ENCODE measurements at regions not wholly inside any gene's neighbourhood (a gene's known extent, or its start where the extent isn't known, plus 50 kb on each side); places are given as distances from the start of the nearest gene placed in this dataset.

- H3K79me2 ChIP-seq (ENCODE audit: low read depth): no peaks in the 10 kb centered on the region
- H3K36me3 ChIP-seq: no peaks in the 10 kb centered on the region
- H2AFZ ChIP-seq (replicated peaks): no peak overlapping the region
- peaks cover 5% of the 10 kb centered on the region for H3K36me3 Mint-ChIP-seq
- H3K4me1 Mint-ChIP-seq: no peaks in the 10 kb centered on the region
- peaks cover 4% of the 10 kb centered on the region for H3K9me3 Mint-ChIP-seq
- H3K27ac Mint-ChIP-seq: no peak overlapping the region
- H3K4me3 ChIP-seq: no peak overlapping the region
- H3K4me3 Mint-ChIP-seq: no peak overlapping the region
- no peaks in the 10 kb centered on the region for H3K27me3 Mint-ChIP-seq (ENCODE audit: insufficient read depth, low read depth)
- H3K4me2 ChIP-seq: no peak overlapping the region
- H3K9me3 ChIP-seq (ENCODE audit: low read depth): no peaks in the 10 kb centered on the region
- no peak for DNase-seq (ENCODE audit: low spot score)
- no peaks in the 10 kb centered on the region for H4K20me1 ChIP-seq (ENCODE audit: low read depth)
- TF ChIP-seq, protein P1, sequence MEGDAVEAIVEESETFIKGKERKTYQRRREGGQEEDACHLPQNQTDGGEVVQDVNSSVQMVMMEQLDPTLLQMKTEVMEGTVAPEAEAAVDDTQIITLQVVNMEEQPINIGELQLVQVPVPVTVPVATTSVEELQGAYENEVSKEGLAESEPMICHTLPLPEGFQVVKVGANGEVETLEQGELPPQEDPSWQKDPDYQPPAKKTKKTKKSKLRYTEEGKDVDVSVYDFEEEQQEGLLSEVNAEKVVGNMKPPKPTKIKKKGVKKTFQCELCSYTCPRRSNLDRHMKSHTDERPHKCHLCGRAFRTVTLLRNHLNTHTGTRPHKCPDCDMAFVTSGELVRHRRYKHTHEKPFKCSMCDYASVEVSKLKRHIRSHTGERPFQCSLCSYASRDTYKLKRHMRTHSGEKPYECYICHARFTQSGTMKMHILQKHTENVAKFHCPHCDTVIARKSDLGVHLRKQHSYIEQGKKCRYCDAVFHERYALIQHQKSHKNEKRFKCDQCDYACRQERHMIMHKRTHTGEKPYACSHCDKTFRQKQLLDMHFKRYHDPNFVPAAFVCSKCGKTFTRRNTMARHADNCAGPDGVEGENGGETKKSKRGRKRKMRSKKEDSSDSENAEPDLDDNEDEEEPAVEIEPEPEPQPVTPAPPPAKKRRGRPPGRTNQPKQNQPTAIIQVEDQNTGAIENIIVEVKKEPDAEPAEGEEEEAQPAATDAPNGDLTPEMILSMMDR (IDR thresholded peaks at IDR 0.05): no peak
- TF ChIP-seq EZH2phosphoT487 (IDR thresholded peaks at IDR 0.05) (no peak), EZH2 (IDR thresholded peaks at IDR 0.05) (no peak)
- H3K27ac ChIP-seq: no peak overlapping the region
- no peak overlapping the region for H3K9ac ChIP-seq
- no peaks in the 10 kb centered on the region for H3F3A ChIP-seq (ENCODE audit: low read depth)
- no peaks in the 10 kb centered on the region for H3K27me3 ChIP-seq
- no peaks in the 10 kb centered on the region for H3K4me1 ChIP-seq
Measured at GRCh38 chr18:39667905-39668304, 2102.3 kb upstream of the CELF4 start.

GRCh38 chr18:39666541-39666940 is 2100.9 kb upstream of the CELF4 start:
- no peaks in the 10 kb centered on the region for H3K36me3 ChIP-seq
- H3K27me3 ChIP-seq: no peaks in the 10 kb centered on the region
- no peak for TF ChIP-seq EZH2phosphoT487 (IDR thresholded peaks at IDR 0.05)
- TF ChIP-seq, protein P1 (IDR thresholded peaks at IDR 0.05): no peak
- TF ChIP-seq EZH2 (IDR thresholded peaks at IDR 0.05): no peak
- no peak for DNase-seq (ENCODE audit: low spot score)
- no peaks in the 10 kb centered on the region for H3F3A ChIP-seq (ENCODE audit: low read depth)
- no peak overlapping the region for H3K27ac ChIP-seq
- H3K4me1 Mint-ChIP-seq: no peaks in the 10 kb centered on the region
- H3K9me3 Mint-ChIP-seq: peaks cover 4% of the 10 kb centered on the region
- no peak overlapping the region for H3K4me2 ChIP-seq
- H4K20me1 ChIP-seq (ENCODE audit: low read depth): no peaks in the 10 kb centered on the region
- no peaks in the 10 kb centered on the region for H3K27me3 Mint-ChIP-seq (ENCODE audit: insufficient read depth, low read depth)
- H3K9ac ChIP-seq: no peak overlapping the region
- H2AFZ ChIP-seq (replicated peaks): no peak overlapping the region
- no peak overlapping the region for H3K4me3 Mint-ChIP-seq
- no peak overlapping the region for H3K4me3 ChIP-seq
- no peak overlapping the region for H3K27ac Mint-ChIP-seq
- H3K36me3 Mint-ChIP-seq: peaks cover 5% of the 10 kb centered on the region
- H3K4me1 ChIP-seq: no peaks in the 10 kb centered on the region
- H3K9me3 ChIP-seq (ENCODE audit: low read depth): no peaks in the 10 kb centered on the region
- no peaks in the 10 kb centered on the region for H3K79me2 ChIP-seq (ENCODE audit: low read depth)

DNA sequence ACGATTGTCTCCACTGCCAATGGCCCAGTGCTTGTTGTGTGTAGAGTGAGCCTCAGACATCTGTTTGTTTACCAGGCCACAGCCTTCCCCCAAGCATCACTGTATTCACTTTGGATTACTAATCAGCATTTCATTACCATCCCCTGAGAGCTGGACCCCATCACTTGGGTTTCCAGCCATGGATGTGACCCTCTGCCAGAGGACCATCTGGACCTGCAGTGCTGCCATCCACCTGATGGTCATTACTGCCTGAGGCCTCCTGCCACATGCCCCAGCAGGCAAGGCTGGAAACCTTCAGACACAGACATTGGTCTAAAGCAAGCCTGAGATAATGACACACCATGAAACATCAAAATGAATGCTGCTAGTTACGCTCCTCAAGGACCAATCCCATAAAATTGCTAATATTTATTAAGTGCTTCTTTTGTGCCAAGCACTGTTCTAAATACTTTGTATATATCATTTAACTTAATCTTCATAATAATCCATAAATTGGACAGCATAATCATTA is 2096.3 kb upstream of the CELF4 start:
- Histone ChIP-seq H3F3A (ENCODE audit: low read depth) (no peaks in the 10 kb centered on the region), H3K79me2 (ENCODE audit: low read depth) (no peaks in the 10 kb centered on the region), H2AFZ (replicated peaks) (no peak overlapping the region), H3K27ac (no peak overlapping the region), H4K20me1 (ENCODE audit: low read depth) (no peaks in the 10 kb centered on the region), H3K4me3 (no peak overlapping the region), H3K4me1 (peaks cover 14% of the 10 kb centered on the region), H3K27me3 (no peaks in the 10 kb centered on the region), H3K9me3 (ENCODE audit: low read depth) (no peaks in the 10 kb centered on the region), H3K9ac (no peak overlapping the region), H3K4me2 (no peak overlapping the region), H3K36me3 (no peaks in the 10 kb centered on the region)
- Mint-ChIP-seq H3K9me3 (peaks cover 2% of the 10 kb centered on the region), H3K36me3 (peaks cover 3% of the 10 kb centered on the region), H3K27ac (no peak overlapping the region), H3K4me1 (peaks cover 4% of the 10 kb centered on the region), H3K4me3 (no peak overlapping the region), H3K27me3 (ENCODE audit: insufficient read depth, low read depth) (no peaks in the 10 kb centered on the region)
- no peak for DNase-seq (ENCODE audit: low spot score)
- TF ChIP-seq, protein P1 (IDR thresholded peaks at IDR 0.05): no peak
- no peak for TF ChIP-seq EZH2phosphoT487 (IDR thresholded peaks at IDR 0.05)
- TF ChIP-seq EZH2 (IDR thresholded peaks at IDR 0.05): no peak
